ENCODE measurements at regions not wholly inside any gene's neighbourhood (a gene's known extent, or its start where the extent isn't known, plus 50 kb on each side); places are given as distances from the start of the nearest gene placed in this dataset.

DNA sequence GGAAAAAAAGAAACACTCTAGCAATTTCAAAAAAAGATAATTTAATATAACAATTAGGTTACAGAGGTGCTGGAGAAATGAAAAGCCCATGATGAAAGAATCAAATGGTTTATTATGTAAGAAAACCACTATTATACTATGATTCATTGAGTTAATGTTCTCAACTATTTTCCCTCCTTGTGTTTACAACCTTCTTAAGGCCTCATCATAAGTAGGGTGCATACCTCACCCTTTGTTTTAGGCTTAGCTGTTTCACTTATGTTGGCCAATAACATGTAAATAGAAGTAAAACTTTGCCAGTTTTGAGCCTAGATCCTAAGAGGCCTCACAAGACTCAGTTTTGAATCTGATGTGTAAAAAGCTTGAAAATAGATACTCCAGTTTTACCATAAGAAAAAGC, 418.3 kb upstream of the DDX18 start:
- DNase-seq: no peak

GRCh38 chr2:117401582-117401981, 412.9 kb upstream of the DDX18 start:
- no peak for DNase-seq

DNA sequence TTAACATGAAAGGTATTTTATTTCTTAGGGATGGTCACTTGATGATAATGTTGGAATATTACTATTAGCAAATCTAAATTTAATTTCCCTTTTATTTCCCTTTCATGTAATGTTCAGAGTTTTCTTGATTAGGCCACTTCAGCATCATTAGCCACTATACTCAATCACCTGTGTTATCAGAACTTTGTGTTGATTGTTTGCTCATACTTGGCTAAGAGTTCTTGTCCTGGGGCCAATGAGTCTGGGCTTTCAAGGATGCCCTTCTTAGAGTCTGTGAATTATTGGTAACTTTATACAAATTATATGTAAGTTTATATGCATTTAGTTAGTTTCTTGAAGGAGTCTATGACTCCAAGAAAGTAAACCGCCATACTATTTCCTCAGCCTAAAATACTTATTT, 408.0 kb upstream of the DDX18 start:
- DNase-seq: no peak

- no peak for DNase-seq
Observed at GRCh38 chr2:117407746-117408145, 406.7 kb upstream of the DDX18 start.

DNA sequence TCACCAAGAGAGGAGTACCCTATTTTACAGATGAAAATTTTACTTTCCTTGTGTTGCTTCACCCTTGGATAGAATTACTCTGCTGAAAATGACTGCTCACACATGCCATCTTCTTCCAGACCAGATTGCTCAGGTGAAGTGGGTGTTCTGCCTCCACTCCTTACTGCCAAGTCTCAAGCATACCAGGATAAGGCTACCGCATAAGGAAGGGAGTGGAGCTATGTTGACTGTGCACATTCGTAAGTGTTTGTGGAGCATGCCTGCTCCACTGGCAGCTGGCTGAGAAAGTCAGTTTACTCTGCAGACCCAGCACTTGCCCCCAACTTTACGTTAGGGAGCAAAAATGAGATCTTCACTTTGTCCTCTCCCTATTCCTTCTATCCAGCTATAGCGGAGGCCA, 405.0 kb upstream of the DDX18 start:
- DNase-seq: no peak

- DNase-seq: no peak
Observed at GRCh38 chr2:117411983-117412382, 402.5 kb upstream of the DDX18 start.

GRCh38 chr2:117432746-117433145, 381.7 kb upstream of the DDX18 start:
- DNase-seq: no peak

- no peak for DNase-seq
Observed at GRCh38 chr2:117436697-117437096, 377.8 kb upstream of the DDX18 start.

DNA sequence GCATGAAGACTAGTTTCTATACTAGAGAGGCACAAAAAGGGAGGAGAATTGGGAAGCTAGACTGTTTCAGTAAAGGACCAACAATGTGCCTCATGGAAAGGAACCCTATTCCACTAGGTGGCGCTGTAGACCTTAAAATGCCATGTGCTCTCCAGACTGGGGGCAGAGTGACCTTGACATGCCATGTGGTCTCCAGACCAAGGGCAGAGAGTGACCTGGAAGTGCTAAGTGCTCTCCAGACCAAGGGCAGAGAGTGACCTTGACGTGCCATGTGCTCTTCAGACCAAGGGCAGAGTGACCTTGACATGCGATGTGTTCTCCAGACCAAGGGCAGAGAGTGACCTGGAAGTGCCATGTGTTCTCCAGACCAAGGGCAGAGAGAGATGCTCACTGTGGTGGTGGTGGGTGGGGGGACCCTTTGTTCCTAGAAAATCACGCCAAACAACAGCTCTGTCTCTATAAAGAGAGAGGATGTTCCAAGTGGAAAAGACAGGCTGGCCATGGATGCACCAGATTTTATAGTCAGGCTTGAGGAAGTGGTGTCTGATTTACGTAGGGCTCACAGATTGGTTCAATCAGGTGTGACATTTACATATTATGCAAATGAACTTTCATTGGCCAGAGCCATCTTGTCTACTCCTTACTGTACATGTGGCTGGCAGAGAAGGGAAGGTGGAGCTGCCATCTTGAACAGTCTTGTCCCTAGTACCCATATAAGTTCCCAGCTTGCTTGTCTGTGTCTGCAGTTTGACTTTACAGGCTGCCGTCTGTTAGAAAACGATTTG, 344.0 kb upstream of the DDX18 start:
- DNase-seq: peak; percentile 72

GRCh38 chr2:117481608-117482007, 332.9 kb upstream of the DDX18 start:
- peak; percentile 21 for DNase-seq

DNA sequence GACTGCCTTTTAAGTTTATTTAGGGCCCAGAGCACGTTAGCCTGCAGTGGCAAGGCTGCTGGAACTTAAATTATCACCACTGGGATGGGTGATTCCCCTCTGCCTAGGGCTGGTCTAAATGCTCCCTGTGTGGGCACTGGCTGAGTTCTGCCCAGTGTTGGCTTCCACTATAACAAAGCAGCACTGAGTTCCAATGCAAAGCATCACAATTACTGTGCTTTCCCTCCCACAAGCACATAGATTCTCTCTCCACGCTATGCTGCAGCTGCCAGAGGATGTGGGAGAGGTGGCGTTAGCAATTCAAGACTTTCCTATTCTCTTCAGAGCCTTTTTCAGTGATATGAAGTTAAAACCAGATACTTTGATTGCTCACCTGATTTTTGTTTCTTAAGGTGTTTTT, 328.9 kb upstream of the DDX18 start:
- no peak for DNase-seq

DNA sequence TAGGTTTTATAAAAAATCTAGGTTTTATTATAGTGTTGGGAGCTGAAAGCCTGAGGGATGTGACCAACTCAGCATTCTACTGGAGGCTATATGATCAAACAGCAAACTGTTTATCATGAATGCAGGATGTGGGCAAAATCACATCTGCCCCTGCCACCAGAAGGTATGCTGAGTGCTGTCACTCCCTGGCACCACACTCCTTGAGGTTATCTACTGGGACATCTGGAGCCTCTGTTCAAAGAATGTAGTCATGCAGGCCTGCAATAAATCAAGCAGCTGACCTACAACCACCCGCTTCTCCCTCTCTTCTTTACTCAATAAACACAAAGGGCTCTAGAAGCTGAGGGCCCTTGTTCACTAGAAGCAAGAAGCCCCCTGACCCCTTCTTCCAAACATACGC, 328.4 kb upstream of the DDX18 start:
- no peak for DNase-seq

GRCh38 chr2:117492209-117492851, 322.2 kb upstream of the DDX18 start:
- no peak for DNase-seq

GRCh38 chr2:117500721-117501120, 313.8 kb upstream of the DDX18 start:
- no peak for DNase-seq

DNA sequence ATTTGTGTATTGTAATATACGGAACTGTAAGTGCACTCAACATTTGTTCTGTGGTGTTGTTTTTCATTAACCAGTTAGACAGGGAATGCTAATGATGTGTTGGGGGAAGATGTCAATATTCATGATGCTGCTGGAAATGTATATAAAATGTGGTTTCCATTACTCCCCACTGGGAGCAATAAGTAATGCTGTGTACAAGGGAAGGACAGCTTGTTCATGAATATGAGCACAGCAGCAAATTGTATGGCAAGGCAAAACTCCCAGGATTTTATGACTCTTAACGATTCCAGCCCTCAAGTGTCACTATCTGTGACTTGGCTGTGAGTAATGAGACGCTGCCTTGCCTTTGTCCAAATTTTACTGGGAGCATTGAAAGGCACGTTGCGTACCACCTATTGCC, 312.4 kb upstream of the DDX18 start:
- no peak for DNase-seq

- peak; percentile 9 for DNase-seq
Observed at GRCh38 chr2:117512307-117512706, 302.2 kb upstream of the DDX18 start.

- DNase-seq: no peak
Observed at GRCh38 chr2:117514371-117514770, 300.1 kb upstream of the DDX18 start.

- no peak for DNase-seq
Observed at GRCh38 chr2:117519238-117519637, 295.3 kb upstream of the DDX18 start.

DNA sequence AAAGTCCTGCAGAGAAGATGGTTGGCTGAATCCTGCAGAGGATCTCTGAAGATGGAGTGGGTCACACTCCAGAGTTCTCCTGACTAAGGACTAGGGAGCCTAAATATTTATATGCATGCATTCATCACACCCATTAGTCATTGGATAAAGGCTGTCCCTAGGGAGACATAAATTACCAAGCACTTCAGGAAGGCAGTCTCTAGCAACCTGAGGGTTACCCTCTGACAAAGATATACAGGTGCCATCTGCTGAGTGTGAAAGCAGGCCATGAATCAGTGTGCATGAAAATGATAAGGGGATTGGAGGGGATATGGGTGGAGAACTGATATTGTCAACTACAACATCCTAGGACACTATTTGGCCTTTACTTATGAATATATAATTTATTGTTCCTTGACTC, 294.8 kb upstream of the DDX18 start:
- no peak for DNase-seq

- DNase-seq: peak; percentile 94
Observed at GRCh38 chr2:117523267-117523666, 291.2 kb upstream of the DDX18 start.

GRCh38 chr2:117523711-117524238, 290.7 kb upstream of the DDX18 start:
- no peak for DNase-seq

- peak; percentile 44 for DNase-seq
Observed at GRCh38 chr2:117536139-117536538, 278.4 kb upstream of the DDX18 start.

DNA sequence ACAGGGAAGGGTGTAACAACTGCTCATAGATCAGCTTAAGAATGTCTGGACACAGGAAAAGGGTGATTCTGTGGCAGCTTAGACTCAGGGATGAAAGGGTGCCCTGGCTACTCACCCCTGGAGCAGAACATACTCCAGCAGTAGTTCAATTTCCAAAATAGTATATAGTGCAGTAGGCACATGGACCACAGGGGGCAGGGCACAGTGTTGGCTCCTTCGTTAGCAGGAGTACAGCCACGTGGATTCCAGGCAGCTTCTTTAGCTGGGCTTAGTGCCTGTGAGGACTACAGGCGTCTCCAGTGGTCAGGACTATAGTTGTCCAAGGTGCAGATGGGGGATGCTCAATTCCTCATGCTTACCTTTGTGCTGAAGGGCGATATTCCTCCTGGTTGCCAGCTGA, 277.5 kb upstream of the DDX18 start:
- peak; percentile 18 for DNase-seq

DNA sequence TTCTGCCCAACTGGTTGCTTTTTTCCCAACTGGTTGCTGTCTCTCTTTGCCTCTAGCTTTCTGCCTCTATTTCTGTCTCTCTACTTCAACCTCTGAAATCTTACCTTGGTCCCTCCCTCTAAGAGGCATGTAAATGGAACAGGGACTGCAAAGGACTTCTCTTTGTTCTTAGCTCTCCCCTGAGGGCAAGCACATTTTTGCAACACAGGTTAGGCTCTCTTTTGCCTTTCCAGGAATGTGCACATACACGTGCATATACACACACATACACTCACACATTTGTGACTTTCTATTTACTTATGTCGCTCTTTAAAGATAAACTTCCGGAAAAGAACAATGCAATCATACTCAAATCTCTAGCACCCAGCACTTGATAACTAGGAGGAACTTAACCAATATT, 262.6 kb upstream of the DDX18 start:
- DNase-seq: no peak

GRCh38 chr2:117553448-117553847, 261.0 kb upstream of the DDX18 start:
- no peak for DNase-seq

Data from RPMI8226 (cell line).